ENCODE measurements at regions not wholly inside any gene's neighbourhood (a gene's known extent, or its start where the extent isn't known, plus 50 kb on each side); places are given as distances from the start of the nearest gene placed in this dataset.
"Not testable (repeated sequence)": the region's sequence is repeated elsewhere in the genome, so short reads cannot be mapped to it uniquely, and the experiment has no call there.

- Histone ChIP-seq H3K27ac (peak overlapping the region; percentile 73), H3K36me3 (no peaks in the 10 kb centered on the region), H3K4me3 (no peak overlapping the region), H3K4me1 (peaks cover 25% of the 10 kb centered on the region), H3K9me3 (no peaks in the 10 kb centered on the region), H3K27me3 (no peaks in the 10 kb centered on the region)
- TF ChIP-seq POLR2AphosphoS5 (IDR thresholded peaks at IDR 0.05) (peak in 2 of 3 donors; percentile 85 to 97), CTCF (IDR thresholded peaks at IDR 0.05) (no peak)
- DNase-seq (ENCODE audit: low spot score in 2 of 2), result peak; percentile 83 to 84
- 46% methylated on average over 9 of the region's 9 CpGs for WGBS
Observed at GRCh38 chr6:19892260-19892659, 55.1 kb downstream of the ID4 start.

- H3K4me3 ChIP-seq, result no peak overlapping the region
- no peak for TF ChIP-seq POLR2A (IDR thresholded peaks at IDR 0.05)
- no peak for TF ChIP-seq EP300 (IDR thresholded peaks at IDR 0.05)
- no peak for TF ChIP-seq POLR2AphosphoS5 (IDR thresholded peaks at IDR 0.05)
- no peak for TF ChIP-seq CTCF (IDR thresholded peaks at IDR 0.05)
- no peaks in the 10 kb centered on the region for H3K36me3 ChIP-seq
- peak overlapping the region; percentile 1 for H3K27ac ChIP-seq
- no peaks in the 10 kb centered on the region for H3K9me3 ChIP-seq
- H3K27me3 ChIP-seq, result no peaks in the 10 kb centered on the region
- 80% methylated on average over 9 of the region's 9 CpGs for WGBS
- H3K4me1 ChIP-seq, result peaks cover 18% of the 10 kb centered on the region
- no peak for DNase-seq (ENCODE audit: low spot score in 2 of 2)
Observed at GRCh38 chr6:19895866-19896692, 58.9 kb downstream of the ID4 start.

GRCh38 chr6:19896693-19897010, 59.5 kb downstream of the ID4 start:
- Histone ChIP-seq H3K4me1 (peaks cover 13% of the 10 kb centered on the region), H3K27me3 (no peaks in the 10 kb centered on the region), H3K9me3 (no peaks in the 10 kb centered on the region), H3K36me3 (no peaks in the 10 kb centered on the region), H3K4me3 (no peak overlapping the region), H3K27ac (no peak overlapping the region)
- WGBS, result 49% methylated on average over 2 of the region's 2 CpGs
- no peak for TF ChIP-seq POLR2A (IDR thresholded peaks at IDR 0.05)
- TF ChIP-seq EP300 (IDR thresholded peaks at IDR 0.05), result no peak
- no peak for TF ChIP-seq CTCF (IDR thresholded peaks at IDR 0.05)
- no peak for DNase-seq (ENCODE audit: low spot score in 2 of 2)

- no peaks in the 10 kb centered on the region for H3K27me3 ChIP-seq
- no peak for TF ChIP-seq POLR2A (IDR thresholded peaks at IDR 0.05)
- H3K27ac ChIP-seq, result no peak overlapping the region
- H3K36me3 ChIP-seq, result no peaks in the 10 kb centered on the region
- 65% methylated on average over 4 of the region's 4 CpGs for WGBS
- H3K4me1 ChIP-seq, result peaks cover 6% of the 10 kb centered on the region
- no peak overlapping the region for H3K4me3 ChIP-seq
- DNase-seq (ENCODE audit: low spot score in 2 of 2), result no peak
- H3K9me3 ChIP-seq, result no peaks in the 10 kb centered on the region
Observed at GRCh38 chr6:19898141-19898740, 61.1 kb downstream of the ID4 start.

- Histone ChIP-seq H3K36me3 (no peaks in the 10 kb centered on the region), H3K9me3 (no peaks in the 10 kb centered on the region), H3K27me3 (no peaks in the 10 kb centered on the region), H3K4me1 (no peaks in the 10 kb centered on the region), H3K4me3 (no peak overlapping the region), H3K27ac (no peak overlapping the region)
- no peak for TF ChIP-seq CTCF (IDR thresholded peaks at IDR 0.05)
- TF ChIP-seq POLR2AphosphoS5 (IDR thresholded peaks at IDR 0.05), result no peak
- TF ChIP-seq POLR2A (IDR thresholded peaks at IDR 0.05), result no peak
- no peak for TF ChIP-seq EP300 (IDR thresholded peaks at IDR 0.05)
- 67% methylated on average over 4 of the region's 4 CpGs for WGBS
- no peak for DNase-seq (ENCODE audit: low spot score in 2 of 2)
Observed at GRCh38 chr6:19902201-19902600, 65.0 kb downstream of the ID4 start.

GRCh38 chr6:19904408-19904807, 67.2 kb downstream of the ID4 start:
- not testable (repeated sequence) for H3K9me3 ChIP-seq; H3K4me1 ChIP-seq; H3K36me3 ChIP-seq; DNase-seq (ENCODE audit: low spot score in 2 of 2); H3K27ac ChIP-seq; H3K27me3 ChIP-seq; H3K4me3 ChIP-seq
- WGBS, result 77% methylated on average over 6 of the region's 6 CpGs

Data from suprapubic skin (tissue), 4 donors.